Heart right ventricle (tissue), 16 donors: ENCODE measurements at regions not wholly inside any gene's neighbourhood (a gene's known extent, or its start where the extent isn't known, plus 50 kb on each side); places are given as distances from the start of the nearest gene placed in this dataset.

Experiments
- ATAC-seq, 8 donors: fragments of 200-7000 bp; cut with Tn5 transposase; one replicate each; pipeline ENCODE4 v1.9.1; 2020; ENCODE audit warnings: mild to moderate bottlenecking in 8 of 8, moderate library complexity in 8 of 8, moderate number of reproducible peaks in 1 of 8
- DNase-seq, 2 donors: peaks; one replicate each; pipeline ENCODE4 v3.0.0-alpha.2; 2020
- H3K27ac ChIP-seq, 10 donors: fragments of 200-600 bp; sonication (generic) in 2 of 10; one replicate each; pipeline versions ENCODE4 v1.5.0 to v1.8.0; 2020 to 2022; ENCODE audit warnings: mild to moderate bottlenecking in 3 of 10
- H3K27me3 ChIP-seq, 7 donors: fragments of 200-600 bp; one replicate each; pipeline ENCODE4 v1.8.0; 2021 to 2022; ENCODE audit warnings: mild to moderate bottlenecking in 2 of 7
- H3K36me3 ChIP-seq, 9 donors: fragments of 200-600 bp; sonication (generic) in 1 of 9; one replicate each; pipeline versions ENCODE4 v1.5.0 to v1.8.0; 2020 to 2022; ENCODE audit warnings: mild to moderate bottlenecking in 2 of 9
- H3K4me1 ChIP-seq, 9 donors: fragments of 200-600 bp; sonication (generic) in 1 of 9; one replicate each; pipeline versions ENCODE4 v1.5.0 to v1.8.0; 2020 to 2022; ENCODE audit warnings: mild to moderate bottlenecking in 4 of 9
- H3K4me3 ChIP-seq, 10 donors: fragments of 200-600 bp; sonication (generic) in 2 of 10; one replicate each; pipeline versions ENCODE4 v1.5.0 to v1.8.0; 2020 to 2022; ENCODE audit warnings: mild to moderate bottlenecking in 7 of 10, moderate library complexity in 2 of 10
- H3K9me3 ChIP-seq, 11 donors: fragments of 200-600 bp in 10 of 11; sonication (generic) in 2 of 11; one replicate each; pipeline versions ENCODE4 v1.5.0 to v1.8.0; 2013 to 2022; ENCODE audit warnings: mild to moderate bottlenecking in 2 of 11, control low read depth in 1 of 11, moderate library complexity in 1 of 11
- WGBS, 2 donors: extraction: QIAGEN DNeasy Blood & Tissue Kit; methylation state at CpG; one replicate each; pipeline ENCODE4 v1.1.7; 2013; ENCODE audit warnings: inconsistent platforms in 1 of 2; 5-methylcytosine and 5-hydroxymethylcytosine counted together
- intact Hi-C, 10 donors: fragments of 100-400 bp; cut with DNase I; formaldehyde crosslinking; loops; one replicate each; pipeline versions ENCODE4 v1.11.1 to v1.14.2; 2022
- TF ChIP-seq, protein P1 (sequence below), 9 donors: fragments of 200-600 bp; sonication (generic) in 2 of 9; IDR thresholded peaks; one replicate each; pipeline versions ENCODE4 v1.5.0 to v1.8.0; 2021 to 2022; ENCODE audit warnings: antibody characterized with exemption in 9 of 9, mild to moderate bottlenecking in 5 of 9, moderate library complexity in 1 of 9
- donor health status: Arrhythmogenic right ventricular cardiomyopathy.
- donor health status: ischemic (EF 13 %, LVEDD 7.1; RV severe dilation, severe dysfunction).
- donor health status: healthy with polysubstance abuse.
- donor health status: DM: no; HTN: yes; CAD: no.
- donor health status: DM: no; HTN: no; CAD: no.
- donor health status: ischemic (EF 25% LVEDD 6.9; RV normal size, moderate dysfunction).
- donor health status: ischemic (EF 25% LVEDD 5.7; RV mildly dilated, moderate dysfunction).
- donor health status: healthy.
- donor health status: DM: yes; HTN: yes; CAD: no.
- donor health status: Ischemic cardiomyopathy.
- donor health status: ischemic (EF 35%, LVEDD 5.7; RV mildly dilated, moderate dysfunction).
- donor health status: nonischemic (EF 11% LVEDD 7.7; RV severe dilation, severe dysfunction).
- donor health status: DM: yes; HTN: yes; CAD: no.
- donor health status: PGD.
- donor health status: ischemic (EF 29% LVEDD 5.4; RV normal size, mild dysfunction).
- donor health status: nonischemic (EF 23%, LVEDD 6.1; RV moderate dilation, normal function).

DNA sequence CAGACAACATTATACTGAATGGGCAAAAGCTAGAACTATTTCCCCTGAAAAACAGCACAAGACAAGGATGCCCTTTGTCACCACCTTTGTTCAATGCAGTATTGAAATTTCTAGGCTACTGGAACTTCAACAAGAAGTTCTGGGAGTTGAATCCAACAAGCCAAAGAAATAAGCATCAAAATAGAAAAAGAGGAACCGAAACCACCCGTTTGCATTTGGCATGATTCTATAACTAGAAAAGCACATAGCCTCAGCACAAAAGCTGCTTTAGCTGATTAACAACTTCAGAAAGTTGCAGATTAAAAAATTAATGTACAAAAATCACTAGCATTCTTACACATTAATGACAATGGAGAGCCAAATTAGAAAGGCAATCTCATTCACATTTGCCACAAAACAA is 79.6 kb upstream of the KDM5D start:
- Histone ChIP-seq H3K27ac (no peak overlapping the region), H3K27me3 (no peaks in the 10 kb centered on the region), H3K4me1 (no peaks in the 10 kb centered on the region), H3K9me3 (no peaks in the 10 kb centered on the region), H3K4me3 (no peak overlapping the region), H3K36me3 (no peaks in the 10 kb centered on the region)
- intact Hi-C loops, result no loop called here
- TF ChIP-seq, protein P1, sequence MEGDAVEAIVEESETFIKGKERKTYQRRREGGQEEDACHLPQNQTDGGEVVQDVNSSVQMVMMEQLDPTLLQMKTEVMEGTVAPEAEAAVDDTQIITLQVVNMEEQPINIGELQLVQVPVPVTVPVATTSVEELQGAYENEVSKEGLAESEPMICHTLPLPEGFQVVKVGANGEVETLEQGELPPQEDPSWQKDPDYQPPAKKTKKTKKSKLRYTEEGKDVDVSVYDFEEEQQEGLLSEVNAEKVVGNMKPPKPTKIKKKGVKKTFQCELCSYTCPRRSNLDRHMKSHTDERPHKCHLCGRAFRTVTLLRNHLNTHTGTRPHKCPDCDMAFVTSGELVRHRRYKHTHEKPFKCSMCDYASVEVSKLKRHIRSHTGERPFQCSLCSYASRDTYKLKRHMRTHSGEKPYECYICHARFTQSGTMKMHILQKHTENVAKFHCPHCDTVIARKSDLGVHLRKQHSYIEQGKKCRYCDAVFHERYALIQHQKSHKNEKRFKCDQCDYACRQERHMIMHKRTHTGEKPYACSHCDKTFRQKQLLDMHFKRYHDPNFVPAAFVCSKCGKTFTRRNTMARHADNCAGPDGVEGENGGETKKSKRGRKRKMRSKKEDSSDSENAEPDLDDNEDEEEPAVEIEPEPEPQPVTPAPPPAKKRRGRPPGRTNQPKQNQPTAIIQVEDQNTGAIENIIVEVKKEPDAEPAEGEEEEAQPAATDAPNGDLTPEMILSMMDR (IDR thresholded peaks at IDR 0.05), result no peak
- WGBS, 2 donors, result 55 to 67% methylated on average over 2 of the region's 2 CpGs
- ATAC-seq, result no peak
- no peak for DNase-seq

GRCh38 chrY:19818546-19818945 is 74.0 kb upstream of the KDM5D start:
- ATAC-seq (no peak), DNase-seq (no peak)
- H3K4me3 ChIP-seq, result no peak overlapping the region
- no peak overlapping the region for H3K27ac ChIP-seq
- no peaks in the 10 kb centered on the region for H3K9me3 ChIP-seq
- TF ChIP-seq, protein P1 (IDR thresholded peaks at IDR 0.05), result no peak
- no peaks in the 10 kb centered on the region for H3K4me1 ChIP-seq
- intact Hi-C loops, result no loop called here
- H3K36me3 ChIP-seq, result no peaks in the 10 kb centered on the region
- no peaks in the 10 kb centered on the region for H3K27me3 ChIP-seq

DNA sequence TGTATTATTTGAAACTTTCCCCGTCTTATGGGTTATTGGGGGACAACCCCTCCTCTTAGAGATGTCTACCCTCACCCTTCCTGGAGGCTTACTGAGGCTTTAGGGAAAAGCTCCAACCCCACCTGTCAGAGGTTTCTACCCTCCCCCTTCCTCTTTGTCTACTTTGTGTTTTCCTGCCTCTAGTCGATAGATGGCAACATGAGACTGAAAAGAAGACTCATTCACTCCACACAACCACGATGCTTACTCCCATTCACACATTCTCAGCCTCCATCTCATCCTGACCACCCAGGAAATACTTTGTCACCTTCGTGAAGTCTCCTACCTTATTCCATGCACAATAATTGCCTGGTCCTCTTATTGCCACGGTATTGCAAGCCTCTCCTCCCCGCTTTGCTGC is 72.4 kb upstream of the KDM5D start:
- 42% methylated on average over 6 of the region's 6 CpGs for WGBS, 2 donors
- peak in 5 of 8 donors; percentile 35 to 64 (median 59) for ATAC-seq
- TF ChIP-seq, protein P1 (IDR thresholded peaks at IDR 0.05), result peak in 4 of 9 donors; percentile 13 to 25 (median 20)
- no peaks in the 10 kb centered on the region for H3K9me3 ChIP-seq
- no peak for DNase-seq
- no peaks in the 10 kb centered on the region for H3K4me1 ChIP-seq
- intact Hi-C loops, result no loop called here
- no peaks in the 10 kb centered on the region for H3K36me3 ChIP-seq
- peak overlapping the region in 1 of 10 donors; percentile 31 for H3K27ac ChIP-seq
- no peak overlapping the region for H3K4me3 ChIP-seq
- H3K27me3 ChIP-seq, result no peaks in the 10 kb centered on the region

DNA sequence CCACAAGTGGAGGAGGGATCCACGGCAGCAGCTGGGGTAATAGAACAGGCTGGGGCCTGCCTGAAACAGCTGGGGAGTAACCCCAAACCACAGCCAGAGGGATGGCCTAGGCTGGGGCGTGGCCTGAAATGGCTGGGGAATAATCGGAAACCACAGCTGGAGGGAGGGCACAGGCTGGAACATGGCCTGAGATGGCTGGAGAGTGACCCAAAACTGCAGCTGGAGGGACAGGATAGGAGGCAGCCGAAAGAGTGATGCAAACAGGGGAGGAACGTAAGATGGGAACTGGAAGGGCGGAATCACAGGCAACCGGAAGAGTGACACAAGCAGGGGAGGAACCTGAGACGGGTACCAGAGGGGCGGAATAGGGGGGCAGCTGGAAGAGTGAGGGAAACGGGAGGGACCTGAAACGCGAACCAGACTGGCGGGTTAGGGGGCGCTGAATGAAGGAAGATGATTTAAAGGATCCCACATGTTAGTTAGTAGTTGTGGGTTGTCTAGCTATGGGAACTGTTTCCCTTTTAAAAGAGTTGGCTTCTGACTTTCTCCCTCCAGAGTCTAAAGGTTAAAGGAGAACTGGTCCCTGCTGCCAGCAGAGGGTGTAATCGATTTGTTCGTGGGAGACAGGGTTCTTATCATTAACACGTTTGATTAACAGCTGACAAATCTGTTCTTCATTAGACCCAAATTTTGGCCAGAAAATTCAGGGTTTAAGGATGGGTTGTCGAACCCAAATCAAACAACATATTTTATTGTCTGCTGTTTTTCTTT is 71.7 kb upstream of the KDM5D start:
- Histone ChIP-seq H3K4me3 (no peak overlapping the region), H3K27ac (peak overlapping the region in 1 of 10 donors; percentile 31), H3K4me1 (no peaks in the 10 kb centered on the region), H3K9me3 (no peaks in the 10 kb centered on the region), H3K36me3 (no peaks in the 10 kb centered on the region), H3K27me3 (no peaks in the 10 kb centered on the region)
- WGBS, 2 donors, result 38 to 41% methylated on average over 18 of the region's 18 CpGs
- TF ChIP-seq, protein P1 (IDR thresholded peaks at IDR 0.05), result no peak
- ATAC-seq (peak in 5 of 8 donors; percentile 72 to 95 (median 91)), DNase-seq (peak; percentile 32 to 39)
- intact Hi-C loops, result no loop called here
